CD8-positive, alpha-beta memory T cell (primary cell): ENCODE measurements at regions not wholly inside any gene's neighbourhood (a gene's known extent, or its start where the extent isn't known, plus 50 kb on each side); places are given as distances from the start of the nearest gene placed in this dataset.

ENCODE experiments used
- CTCF ChIA-PET: fragments of 350-600 bp; sonication (Branson Sonifier 250); formaldehyde crosslinking; loops from one replicate; lab custom pipeline; 2021; ENCODE audit warnings: antibody characterized with exemption; lab: Charles Lee
- POLR2A ChIA-PET: fragments of 350-600 bp; sonication (Branson Sonifier 250); formaldehyde crosslinking; loops from one replicate; lab custom pipeline; 2021; ENCODE audit warnings: antibody characterized with exemption; lab: Charles Lee
- DNase-seq, 5 donors: peaks; one replicate each; pipeline versions ENCODE4 v3.0.0 to v3.0.0-alpha.2; 2020 to 2022; ENCODE audit warnings: mixed read lengths in 1 of 5
- H3K27ac ChIP-seq: one replicate; pipeline ENCODE4 v1.7.0; 2013; ENCODE audit warnings: low read depth, mild to moderate bottlenecking, low read length, moderate library complexity
- H3K27me3 ChIP-seq: 2 replicates; pipeline ENCODE4 v1.7.0; 2013; ENCODE audit warnings: low read length, mild to moderate bottlenecking; ENCODE audit not compliant: insufficient read depth, poor library complexity, severe bottlenecking
- H3K36me3 ChIP-seq: 2 replicates; pipeline ENCODE4 v1.7.0; 2013; ENCODE audit warnings: mild to moderate bottlenecking, low read length, moderate library complexity; ENCODE audit not compliant: insufficient read depth
- H3K4me1 ChIP-seq: 2 replicates; pipeline ENCODE4 v1.7.0; 2013; ENCODE audit warnings: mild to moderate bottlenecking, low read length, moderate library complexity; ENCODE audit not compliant: insufficient read depth
- H3K4me3 ChIP-seq: 2 replicates; pipeline ENCODE4 v1.7.0; 2013; ENCODE audit warnings: mild to moderate bottlenecking, low read length
- H3K9me3 ChIP-seq: 2 replicates; pipeline ENCODE4 v1.7.0; 2013; ENCODE audit warnings: mild to moderate bottlenecking, low read length
- H3K27ac Mint-ChIP-seq, 8 donors: one replicate each; pipeline ENCODE4 v1.8.0; 2020 to 2021; ENCODE audit warnings: mixed read lengths in 8 of 8, mild to moderate bottlenecking in 6 of 8, inconsistent platforms in 3 of 8, moderate library complexity in 3 of 8
- H3K27me3 Mint-ChIP-seq, 2 donors: one replicate each; pipeline ENCODE4 v1.8.0; 2020 to 2021; ENCODE audit warnings: mixed read lengths in 2 of 2, mild to moderate bottlenecking in 1 of 2, moderate library complexity in 1 of 2
- H3K36me3 Mint-ChIP-seq, 3 donors: one replicate each; pipeline ENCODE4 v1.8.0; 2020 to 2021; ENCODE audit warnings: mixed read lengths in 3 of 3, inconsistent platforms in 1 of 3, mild to moderate bottlenecking in 1 of 3
- H3K4me1 Mint-ChIP-seq, 3 donors: one replicate each; pipeline ENCODE4 v1.8.0; 2020 to 2021; ENCODE audit warnings: mixed read lengths in 3 of 3, inconsistent platforms in 1 of 3, mild to moderate bottlenecking in 1 of 3
- H3K4me3 Mint-ChIP-seq, 7 donors: one replicate each; pipeline ENCODE4 v1.8.0; 2020 to 2021; ENCODE audit warnings: mixed read lengths in 7 of 7, mild to moderate bottlenecking in 6 of 7, moderate library complexity in 4 of 7, inconsistent platforms in 2 of 7
- H3K9me3 Mint-ChIP-seq, 5 donors: one replicate each; pipeline ENCODE4 v1.8.0; 2020 to 2022; ENCODE audit warnings: mixed read lengths in 5 of 5, mild to moderate bottlenecking in 3 of 5, moderate library complexity in 2 of 5, inconsistent platforms in 1 of 5

DNA sequence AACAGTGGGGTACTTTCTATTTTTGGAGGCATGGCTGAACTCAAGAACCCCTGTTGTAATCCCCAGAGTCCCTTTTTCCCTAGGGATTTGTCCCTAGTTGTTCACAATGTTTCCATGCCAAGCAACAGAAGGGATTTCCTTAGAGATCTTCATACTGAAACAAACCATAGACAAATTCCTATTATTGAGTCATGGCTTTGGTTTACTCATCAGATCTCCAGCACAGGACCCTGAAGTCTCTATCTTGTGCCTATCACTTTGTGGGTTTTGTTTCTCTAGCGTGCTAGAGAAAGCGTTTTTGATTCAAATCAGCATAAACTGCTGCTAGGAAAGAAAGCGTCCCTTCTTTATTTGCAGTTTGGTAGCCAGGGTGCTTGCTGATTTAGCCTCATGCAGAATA lies 165.0 kb downstream of the BAMBI start:
- no peaks in the 10 kb centered on the region for H3K4me1 ChIP-seq
- Mint-ChIP-seq H3K27ac (no peak overlapping the region), H3K4me3 (no peak overlapping the region), H3K27me3 (peaks cover 2 to 3% of the 10 kb centered on the region in 2 donors), H3K36me3 (no peaks in the 10 kb centered on the region), H3K4me1 (no peaks in the 10 kb centered on the region), H3K9me3 (peaks cover 0 to 2% (median 0%) of the 10 kb centered on the region in 5 donors)
- H3K9me3 ChIP-seq, result no peaks in the 10 kb centered on the region
- H3K4me3 ChIP-seq, result no peak overlapping the region
- no peaks in the 10 kb centered on the region for H3K36me3 ChIP-seq
- ChIA-PET CTCF (no interaction called here), POLR2A (no interaction called here)
- no peak for DNase-seq
- no peaks in the 10 kb centered on the region for H3K27me3 ChIP-seq
- no peak overlapping the region for H3K27ac ChIP-seq

DNA sequence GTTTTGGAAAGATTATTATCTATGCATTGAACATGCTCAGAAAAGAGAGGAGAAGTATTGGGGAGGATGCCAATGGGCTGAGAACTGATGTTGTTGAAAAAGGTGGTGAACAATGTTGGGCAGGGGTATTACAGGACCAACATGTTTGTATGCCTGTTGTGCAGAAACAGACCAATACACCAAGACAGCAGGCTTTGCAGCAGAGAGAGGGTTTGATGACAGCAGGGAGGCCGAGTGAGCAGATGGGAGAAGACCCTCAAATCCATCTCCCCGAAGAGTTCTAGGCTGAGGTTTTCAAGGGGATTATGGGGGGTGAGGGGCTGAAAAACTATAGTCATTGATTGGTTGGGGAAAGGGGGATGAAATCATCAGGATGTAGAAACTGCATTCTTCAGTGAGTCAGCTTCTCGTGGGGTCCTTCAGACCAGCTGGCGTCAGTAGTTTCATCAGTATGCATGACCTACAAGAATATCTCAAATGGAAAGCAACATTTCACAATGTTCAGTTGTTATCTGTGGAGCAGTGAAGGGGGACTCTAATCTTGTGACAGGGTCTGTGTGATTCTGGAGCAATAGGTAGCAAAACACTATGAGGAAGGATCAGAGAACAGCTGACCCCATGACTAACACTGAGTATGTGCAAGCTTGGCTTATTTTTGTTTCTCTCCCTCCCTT lies 167.8 kb downstream of the BAMBI start:
- no peaks in the 10 kb centered on the region for H3K9me3 ChIP-seq
- H3K36me3 ChIP-seq, result no peaks in the 10 kb centered on the region
- no peaks in the 10 kb centered on the region for H3K36me3 Mint-ChIP-seq
- H3K4me3 Mint-ChIP-seq, result no peak overlapping the region
- no peak for DNase-seq
- no peak overlapping the region for H3K27ac ChIP-seq
- H3K27me3 ChIP-seq, result no peaks in the 10 kb centered on the region
- no peaks in the 10 kb centered on the region for H3K4me1 Mint-ChIP-seq
- peaks cover 0 to 2% (median 0%) of the 10 kb centered on the region in 5 donors for H3K9me3 Mint-ChIP-seq
- H3K27me3 Mint-ChIP-seq, result peaks cover 0 to 8% of the 10 kb centered on the region in 2 donors
- ChIA-PET POLR2A (no interaction called here), CTCF (no interaction called here)
- no peak overlapping the region for H3K27ac Mint-ChIP-seq
- H3K4me1 ChIP-seq, result no peaks in the 10 kb centered on the region
- no peak overlapping the region for H3K4me3 ChIP-seq

GRCh38 chr10:28849309-28849708 lies 172.0 kb downstream of the BAMBI start:
- no peaks in the 10 kb centered on the region for H3K4me1 ChIP-seq
- H3K4me1 Mint-ChIP-seq, result no peaks in the 10 kb centered on the region
- peaks cover 0 to 10% of the 10 kb centered on the region in 2 donors for H3K27me3 Mint-ChIP-seq
- H3K36me3 ChIP-seq, result no peaks in the 10 kb centered on the region
- H3K9me3 ChIP-seq, result no peaks in the 10 kb centered on the region
- POLR2A ChIA-PET, result no interaction called here
- DNase-seq, result no peak
- H3K27ac Mint-ChIP-seq, result no peak overlapping the region
- peaks cover 0 to 2% (median 0%) of the 10 kb centered on the region in 5 donors for H3K9me3 Mint-ChIP-seq
- H3K4me3 ChIP-seq, result no peak overlapping the region
- H3K27me3 ChIP-seq, result no peaks in the 10 kb centered on the region
- H3K4me3 Mint-ChIP-seq, result no peak overlapping the region
- H3K27ac ChIP-seq, result no peak overlapping the region
- no peaks in the 10 kb centered on the region for H3K36me3 Mint-ChIP-seq
- CTCF ChIA-PET, result no interaction called here

GRCh38 chr10:28849821-28850220 lies 172.5 kb downstream of the BAMBI start:
- no peak overlapping the region for H3K4me3 Mint-ChIP-seq
- CTCF ChIA-PET, result no interaction called here

DNA sequence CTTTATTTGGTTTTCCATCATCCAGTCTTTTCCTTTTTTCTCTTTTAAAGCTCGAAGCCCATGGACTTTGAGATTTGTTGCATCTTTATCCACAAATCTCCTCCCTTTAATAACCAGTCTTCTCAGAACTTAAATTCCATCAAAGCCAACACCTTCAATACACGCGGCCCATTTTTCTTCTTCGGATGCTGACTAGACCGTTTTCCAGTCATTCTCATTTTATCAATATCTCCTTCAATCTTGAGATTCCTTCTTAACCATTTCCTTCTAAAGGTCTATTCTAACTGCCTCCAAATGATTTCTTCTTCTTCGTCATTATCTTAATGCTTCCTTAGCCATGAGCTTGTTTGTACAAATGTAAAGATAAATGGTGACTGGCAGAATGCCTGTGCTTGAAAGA lies 173.5 kb downstream of the BAMBI start:
- CTCF ChIA-PET, result no interaction called here
- no peaks in the 10 kb centered on the region for H3K4me1 Mint-ChIP-seq
- H3K4me3 Mint-ChIP-seq, result no peak overlapping the region
- POLR2A ChIA-PET, result no interaction called here
- H3K27ac ChIP-seq, result no peak overlapping the region
- H3K4me3 ChIP-seq, result no peak overlapping the region
- no peak overlapping the region for H3K27ac Mint-ChIP-seq
- no peaks in the 10 kb centered on the region for H3K36me3 Mint-ChIP-seq
- H3K9me3 ChIP-seq, result no peaks in the 10 kb centered on the region
- peaks cover 1 to 10% of the 10 kb centered on the region in 2 donors for H3K27me3 Mint-ChIP-seq
- H3K36me3 ChIP-seq, result no peaks in the 10 kb centered on the region
- H3K27me3 ChIP-seq, result no peaks in the 10 kb centered on the region
- DNase-seq, result no peak
- no peaks in the 10 kb centered on the region for H3K4me1 ChIP-seq
- peaks cover 0 to 2% (median 0%) of the 10 kb centered on the region in 5 donors for H3K9me3 Mint-ChIP-seq

More at GRCh38 chr10:28849821-28850220, 172.5 kb downstream of the BAMBI start:
- H3K36me3 ChIP-seq, result no peaks in the 10 kb centered on the region
- Mint-ChIP-seq H3K4me1 (no peaks in the 10 kb centered on the region), H3K27ac (peak overlapping the region in 1 of 8 donors; percentile 27), H3K9me3 (peaks cover 0 to 2% (median 0%) of the 10 kb centered on the region in 5 donors), H3K27me3 (peaks cover under 1 to 10% of the 10 kb centered on the region in 2 donors), H3K36me3 (no peaks in the 10 kb centered on the region)
- no peak overlapping the region for H3K4me3 ChIP-seq
- H3K9me3 ChIP-seq, result no peaks in the 10 kb centered on the region
- no peaks in the 10 kb centered on the region for H3K27me3 ChIP-seq
- POLR2A ChIA-PET, result no interaction called here
- H3K27ac ChIP-seq, result no peak overlapping the region
- no peaks in the 10 kb centered on the region for H3K4me1 ChIP-seq
- DNase-seq, result no peak

GRCh38 chr10:28853195-28853594 lies 175.9 kb downstream of the BAMBI start:
- no peak for DNase-seq
- peaks cover 7 to 9% of the 10 kb centered on the region in 2 donors for H3K27me3 Mint-ChIP-seq

DNA sequence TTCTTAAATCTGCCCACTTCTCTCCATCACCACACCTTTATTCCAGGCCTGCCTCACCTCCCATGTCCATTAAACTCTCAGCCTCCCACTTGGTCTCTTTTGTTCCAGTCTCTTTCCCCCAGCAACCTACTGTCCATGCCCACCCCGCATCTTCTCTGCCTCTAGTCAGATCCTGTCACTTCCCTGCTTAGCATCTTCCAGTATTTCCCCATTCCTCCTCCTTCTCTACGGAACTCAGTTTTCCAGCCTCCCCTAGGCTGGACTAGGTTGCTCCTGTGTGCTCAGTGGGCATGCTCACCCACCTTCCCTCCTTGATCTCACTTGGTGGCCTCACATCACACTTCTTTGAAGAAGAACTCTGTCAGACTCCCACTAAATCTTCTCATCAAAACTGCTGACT lies 179.8 kb downstream of the BAMBI start:
- peaks cover 0 to 4% (median 0%) of the 10 kb centered on the region in 5 donors for H3K9me3 Mint-ChIP-seq
- no peaks in the 10 kb centered on the region for H3K4me1 ChIP-seq
- H3K9me3 ChIP-seq, result no peaks in the 10 kb centered on the region
- DNase-seq, result no peak
- no peaks in the 10 kb centered on the region for H3K36me3 ChIP-seq
- peaks cover 4 to 14% of the 10 kb centered on the region in 2 donors for H3K27me3 Mint-ChIP-seq
- no peak overlapping the region for H3K4me3 ChIP-seq
- H3K27me3 ChIP-seq, result no peaks in the 10 kb centered on the region
- no peak overlapping the region for H3K4me3 Mint-ChIP-seq
- no peaks in the 10 kb centered on the region for H3K36me3 Mint-ChIP-seq
- ChIA-PET POLR2A (no interaction called here), CTCF (no interaction called here)
- H3K27ac ChIP-seq, result no peak overlapping the region
- no peaks in the 10 kb centered on the region for H3K4me1 Mint-ChIP-seq
- no peak overlapping the region for H3K27ac Mint-ChIP-seq

More at GRCh38 chr10:28853195-28853594, 175.9 kb downstream of the BAMBI start:
- Mint-ChIP-seq H3K4me1 (no peaks in the 10 kb centered on the region), H3K27ac (no peak overlapping the region), H3K36me3 (no peaks in the 10 kb centered on the region), H3K4me3 (no peak overlapping the region), H3K9me3 (no peaks in the 10 kb centered on the region)
- Histone ChIP-seq H3K27ac (no peak overlapping the region), H3K4me1 (no peaks in the 10 kb centered on the region), H3K36me3 (no peaks in the 10 kb centered on the region), H3K27me3 (no peaks in the 10 kb centered on the region), H3K9me3 (no peaks in the 10 kb centered on the region), H3K4me3 (no peak overlapping the region)
- POLR2A ChIA-PET, result no interaction called here
- CTCF ChIA-PET, result no interaction called here

DNA sequence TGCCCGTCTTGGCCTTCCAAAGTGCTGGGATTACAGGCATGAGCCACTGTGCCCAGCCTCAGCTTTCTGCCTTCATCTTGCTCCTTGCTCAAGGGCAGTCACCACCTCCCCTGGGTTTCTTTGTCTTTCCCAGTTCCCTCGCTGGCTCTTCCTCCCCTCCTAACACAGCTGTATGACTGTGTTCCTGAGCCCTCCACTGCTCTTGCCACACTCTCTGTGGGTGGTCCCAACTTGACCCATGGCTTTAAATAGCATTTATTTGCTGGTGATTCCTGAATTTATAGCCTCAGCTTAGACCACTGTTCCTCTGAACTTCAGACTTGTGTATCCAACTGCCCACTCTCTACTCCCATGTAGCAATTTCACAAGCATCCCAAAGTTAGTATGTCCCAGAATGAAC lies 181.3 kb downstream of the BAMBI start:
- peaks cover 6 to 14% of the 10 kb centered on the region in 2 donors for H3K27me3 Mint-ChIP-seq

More for the DNA sequence above, 181.3 kb downstream of the BAMBI start:
- Histone ChIP-seq H3K4me1 (no peaks in the 10 kb centered on the region), H3K4me3 (no peak overlapping the region), H3K27me3 (no peaks in the 10 kb centered on the region), H3K36me3 (no peaks in the 10 kb centered on the region), H3K27ac (no peak overlapping the region), H3K9me3 (no peaks in the 10 kb centered on the region)
- H3K36me3 Mint-ChIP-seq, result no peaks in the 10 kb centered on the region
- no peak overlapping the region for H3K27ac Mint-ChIP-seq
- POLR2A ChIA-PET, result no interaction called here
- H3K4me1 Mint-ChIP-seq, result no peaks in the 10 kb centered on the region
- peaks cover 0 to 6% (median 0%) of the 10 kb centered on the region in 5 donors for H3K9me3 Mint-ChIP-seq
- H3K4me3 Mint-ChIP-seq, result no peak overlapping the region
- DNase-seq, result no peak
- CTCF ChIA-PET, result no interaction called here
